ENCODE measurements at regions not wholly inside any gene's neighbourhood (a gene's known extent, or its start where the extent isn't known, plus 50 kb on each side); places are given as distances from the start of the nearest gene placed in this dataset.

GRCh38 chr14:94689985-94690400 is 77.8 kb downstream of the SERPINA3 start:
- TF ChIP-seq GATA2 (IDR thresholded peaks at IDR 0.05; ENCODE audit: low read depth, low read length) (no peak), GATA3 (IDR thresholded peaks at IDR 0.05; ENCODE audit: low read depth, low read length) (no peak)

All from SH-SY5Y (cell line).